Retina (tissue), 1 donor: ENCODE measurements at regions not wholly inside any gene's neighbourhood (a gene's known extent, or its start where the extent isn't known, plus 50 kb on each side); places are given as distances from the start of the nearest gene placed in this dataset.
"Not testable (repeated sequence)": the region's sequence is repeated elsewhere in the genome, so short reads cannot be mapped to it uniquely, and the experiment has no call there.

ENCODE experiments used
- DNase-seq: peaks from one replicate; pipeline ENCODE4 v3.0.0-alpha.2; 2016

GRCh38 chr11:19429108-19429760, 188.5 kb upstream of the E2F8 start:
- DNase-seq: no peak

- DNase-seq: no peak
Measured at GRCh38 chr11:19428206-19429002, 187.7 kb upstream of the E2F8 start.

GRCh38 chr11:19426756-19427403, 186.1 kb upstream of the E2F8 start:
- no peak for DNase-seq

- DNase-seq: no peak
Measured at GRCh38 chr11:19426011-19426755, 185.4 kb upstream of the E2F8 start.

- peak; percentile 78 for DNase-seq
Measured at GRCh38 chr11:19422276-19422675, 181.5 kb upstream of the E2F8 start.

GRCh38 chr11:19420868-19421533, 180.3 kb upstream of the E2F8 start:
- DNase-seq: peak; percentile 33

GRCh38 chr11:19419808-19420207, 179.1 kb upstream of the E2F8 start:
- DNase-seq: no peak

- DNase-seq: no peak
Measured at GRCh38 chr11:19419021-19419750, 178.4 kb upstream of the E2F8 start.

GRCh38 chr11:19418221-19418620, 177.5 kb upstream of the E2F8 start:
- no peak for DNase-seq

- DNase-seq: not testable (repeated sequence)
Measured at GRCh38 chr11:19412070-19412469, 171.3 kb upstream of the E2F8 start.

GRCh38 chr11:19410032-19410431, 169.3 kb upstream of the E2F8 start:
- DNase-seq: no peak

GRCh38 chr11:19409307-19409706, 168.6 kb upstream of the E2F8 start:
- DNase-seq: no peak

GRCh38 chr11:19407677-19408270, 167.0 kb upstream of the E2F8 start:
- no peak for DNase-seq

- no peak for DNase-seq
Measured at GRCh38 chr11:19405966-19406365, 165.2 kb upstream of the E2F8 start.

- no peak for DNase-seq
Measured at GRCh38 chr11:19404787-19405186, 164.0 kb upstream of the E2F8 start.

GRCh38 chr11:19403196-19403895, 162.6 kb upstream of the E2F8 start:
- DNase-seq: no peak

GRCh38 chr11:19400296-19400695, 159.6 kb upstream of the E2F8 start:
- no peak for DNase-seq

GRCh38 chr11:19398772-19399527, 158.2 kb upstream of the E2F8 start:
- DNase-seq: no peak

GRCh38 chr11:19398273-19398672, 157.5 kb upstream of the E2F8 start:
- DNase-seq: no peak

GRCh38 chr11:19395050-19395449, 154.3 kb upstream of the E2F8 start:
- no peak for DNase-seq
